A673 (cell line): ENCODE measurements at regions not wholly inside any gene's neighbourhood (a gene's known extent, or its start where the extent isn't known, plus 50 kb on each side); places are given as distances from the start of the nearest gene placed in this dataset.

Source experiments
- BruUV-seq: library from RNA; stranded (reverse); fragments of 400-500 nt; replicated peaks from 2 replicates; lab custom pipeline; 2021; lab: Mats Ljungman, UMichigan
- CTCF ChIA-PET: fragments of 300-600 bp; sonication (Branson Sonifier 250); formaldehyde crosslinking; loops from one replicate; lab custom pipeline; 2022; ENCODE audit warnings: antibody characterized with exemption; lab: Charles Lee
- POLR2A ChIA-PET: fragments of 300-600 bp; sonication (Branson Sonifier 250); formaldehyde crosslinking; loops from one replicate; lab custom pipeline; 2022; ENCODE audit warnings: antibody characterized with exemption; ENCODE audit not compliant: low non-redundant PET; lab: Charles Lee
- DNase-seq: peaks from one replicate; pipeline ENCODE4 v3.0.0-alpha.2; 2015; ENCODE audit warnings: low spot score
- H3K27ac ChIP-seq: fragments of 200-600 bp; sonication (generic); 2 replicates; pipeline ENCODE4 v1.5.1; 2016; ENCODE audit warnings: mixed run types, low read depth, mild to moderate bottlenecking, mixed read lengths, antibody characterized with exemption, low read length; ENCODE audit not compliant: poor library complexity, severe bottlenecking
- H3K27me3 ChIP-seq: fragments of 200-600 bp; sonication (generic); replicated peaks from 2 replicates; pipeline ENCODE4 v1.6.1; 2017; ENCODE audit warnings: mixed run types, low read depth, mild to moderate bottlenecking, mixed read lengths, antibody characterized with exemption, low read length; ENCODE audit not compliant: insufficient read depth, poor library complexity
- H3K36me3 ChIP-seq: fragments of 200-600 bp; sonication (generic); 2 replicates; pipeline ENCODE4 v1.6.1; 2016; ENCODE audit warnings: mixed run types, mild to moderate bottlenecking, mixed read lengths, antibody characterized with exemption, low read length; ENCODE audit not compliant: insufficient read depth, poor library complexity, severe bottlenecking
- H3K4me1 ChIP-seq: fragments of 200-600 bp; sonication (generic); 2 replicates; pipeline ENCODE4 v1.6.1; 2017; ENCODE audit warnings: mixed run types, mild to moderate bottlenecking, mixed read lengths, antibody characterized with exemption, low read length; ENCODE audit not compliant: insufficient read depth, poor library complexity, severe bottlenecking
- H3K4me3 ChIP-seq: fragments of 200-600 bp; sonication (generic); 2 replicates; pipeline ENCODE4 v1.5.1; 2016; ENCODE audit warnings: low read depth, mixed run types, mild to moderate bottlenecking, mixed read lengths, low read length; ENCODE audit not compliant: poor library complexity, severe bottlenecking
- H3K9me3 ChIP-seq: fragments of 200-600 bp; sonication (generic); 2 replicates; pipeline ENCODE4 v1.6.1; 2016; ENCODE audit warnings: mixed run types, low read depth, mild to moderate bottlenecking, mixed read lengths, antibody characterized with exemption, low read length; ENCODE audit not compliant: poor library complexity, severe bottlenecking
- CTCF ChIP-seq: fragments of 300-800, 200-600 bp; sonication (generic); conservative IDR thresholded peaks from 2 replicates; pipeline ENCODE4 v1.5.1; 2017; ENCODE audit warnings: low read depth, mild to moderate bottlenecking, antibody characterized with exemption, low read length, moderate library complexity, mixed read lengths
- EZH2 ChIP-seq: fragments of 200-600 bp; sonication (generic); IDR thresholded peaks from 2 replicates; pipeline ENCODE4 v1.6.1; 2017; ENCODE audit warnings: borderline replicate concordance, low read depth, mild to moderate bottlenecking, mixed read lengths, antibody characterized with exemption, low read length; ENCODE audit not compliant: poor library complexity, severe bottlenecking
- intact Hi-C: fragments of 100-400 bp; cut with micrococcal nuclease; formaldehyde crosslinking; loops from one replicate; pipeline ENCODE4 v1.10.0; 2022; ENCODE audit not compliant: unreplicated experiment

GRCh38 chrX:121320441-121320840 is 273.0 kb downstream of the GLUD2 start:
- no peaks in the 10 kb centered on the region for H3K27me3 ChIP-seq
- TF ChIP-seq CTCF (no peak), EZH2 (no peak)
- no peaks in the 10 kb centered on the region for H3K36me3 ChIP-seq
- intact Hi-C loops: loop anchor here (5.0 kb wide), 1 partner anchor 257 kb away; no protein-coding TSS in a partner anchor
- CTCF ChIA-PET: interaction anchor here (0.6 kb wide), 1 partner anchor 66 kb away, joined by 10 read pairs; no protein-coding TSS in a partner anchor
- POLR2A ChIA-PET: no interaction called here
- no peaks in the 10 kb centered on the region for H3K4me1 ChIP-seq
- H3K27ac ChIP-seq: no peak overlapping the region
- H3K9me3 ChIP-seq: no peaks in the 10 kb centered on the region
- H3K4me3 ChIP-seq: no peak overlapping the region
- BruUV-seq: no TSS peak
- no peak for DNase-seq

- H3K36me3 ChIP-seq: no peaks in the 10 kb centered on the region
- CTCF ChIA-PET: no interaction called here
- intact Hi-C loops: loop anchor here (5.0 kb wide), 1 partner anchor 255 kb away; no protein-coding TSS in a partner anchor
Observed at GRCh38 chrX:121322159-121322558, 274.7 kb downstream of the GLUD2 start.

GRCh38 chrX:121323337-121323736 is 275.9 kb downstream of the GLUD2 start:
- no peak overlapping the region for H3K27ac ChIP-seq
- no peaks in the 10 kb centered on the region for H3K36me3 ChIP-seq
- ChIA-PET CTCF (no interaction called here), POLR2A (no interaction called here)
- no peak overlapping the region for H3K4me3 ChIP-seq
- H3K9me3 ChIP-seq: no peaks in the 10 kb centered on the region
- TF ChIP-seq EZH2 (no peak), CTCF (no peak)
- H3K27me3 ChIP-seq: no peaks in the 10 kb centered on the region
- BruUV-seq: no TSS peak
- intact Hi-C loops: loop anchor here (5.0 kb wide), 1 partner anchor 254 kb away; no protein-coding TSS in a partner anchor
- H3K4me1 ChIP-seq: no peaks in the 10 kb centered on the region
- DNase-seq: no peak

More at GRCh38 chrX:121322159-121322558, 274.7 kb downstream of the GLUD2 start:
- no peak for TF ChIP-seq EZH2
- TF ChIP-seq CTCF: peak; percentile 58
- no peaks in the 10 kb centered on the region for H3K9me3 ChIP-seq
- POLR2A ChIA-PET: no interaction called here
- no peaks in the 10 kb centered on the region for H3K27me3 ChIP-seq
- H3K4me3 ChIP-seq: no peak overlapping the region
- DNase-seq: no peak
- H3K4me1 ChIP-seq: no peaks in the 10 kb centered on the region
- no peak overlapping the region for H3K27ac ChIP-seq
- no TSS peak for BruUV-seq
